A204.1 (cell line): ENCODE measurements at regions not wholly inside any gene's neighbourhood (a gene's known extent, or its start where the extent isn't known, plus 50 kb on each side); places are given as distances from the start of the nearest gene placed in this dataset.
"Not testable (repeated sequence)": the region's sequence is repeated elsewhere in the genome, so short reads cannot be mapped to it uniquely, and the experiment has no call there.

ENCODE experiments used
- FAIRE-seq: peaks from 2 replicates; lab custom pipeline; 2012; peaks lifted over from hg19 to GRCh38; lab: Jason Lieb, UNC

DNA sequence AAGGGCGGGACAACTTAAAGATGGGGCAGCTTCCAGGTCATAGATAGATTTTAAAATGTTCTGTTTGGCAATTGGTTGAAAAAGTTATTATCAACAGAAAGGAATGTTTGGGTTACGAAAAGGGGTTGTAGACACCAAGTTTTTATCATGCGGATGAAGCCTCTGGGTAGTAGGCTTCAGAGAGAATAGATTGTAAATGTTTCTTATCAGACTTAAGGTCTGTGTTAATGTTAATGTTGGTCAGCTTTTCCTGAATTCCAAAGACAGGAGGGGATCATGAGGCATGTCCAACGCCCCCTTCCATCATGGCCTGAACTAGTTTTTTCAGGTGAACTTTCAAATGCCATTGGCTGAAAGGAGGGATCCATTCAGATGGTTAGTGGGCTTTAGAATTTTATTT lies 84.2 kb upstream of the KIF5B start:
- no peak for FAIRE-seq

DNA sequence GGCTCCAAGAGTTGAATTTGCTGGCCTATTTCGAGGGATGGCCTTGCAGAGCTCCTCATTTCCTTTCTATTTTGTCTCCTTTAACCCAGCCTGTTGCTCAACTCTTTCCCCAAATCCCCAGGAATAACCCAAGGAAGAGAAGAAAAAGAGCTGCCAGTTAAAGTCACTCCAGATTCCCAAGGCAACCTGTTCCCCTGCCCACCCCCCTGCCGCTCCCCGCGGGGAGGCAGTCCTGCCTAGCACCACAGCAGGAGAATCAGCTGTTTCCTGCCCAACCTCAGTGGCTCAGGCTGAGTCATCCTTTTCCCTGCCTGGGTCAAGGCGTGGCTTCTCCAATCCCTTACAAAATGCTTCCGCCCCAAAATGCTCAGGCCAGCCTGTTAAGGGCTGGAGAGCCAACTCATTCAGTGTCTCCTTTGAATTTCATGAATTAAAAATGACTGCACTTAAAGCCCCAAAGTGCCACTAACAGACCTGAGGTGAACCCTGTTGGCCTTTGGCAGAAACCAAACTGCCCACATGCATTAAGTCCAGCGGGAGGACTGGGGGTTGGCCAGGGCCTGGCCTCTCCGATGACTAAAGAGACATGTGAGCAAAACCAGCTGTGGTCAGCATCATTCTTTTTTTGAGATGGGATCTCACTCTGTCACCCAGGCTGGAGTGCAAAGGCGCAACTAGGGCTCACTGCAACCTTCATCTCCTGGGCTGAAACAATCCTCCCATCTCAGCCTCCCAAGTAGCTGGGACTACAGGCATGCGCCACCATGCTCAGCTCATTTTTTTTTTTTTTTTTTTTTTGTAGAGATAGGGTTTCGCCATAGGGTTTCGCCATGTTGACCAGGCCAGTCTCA lies 83.2 kb upstream of the KIF5B start:
- no peak for FAIRE-seq

GRCh38 chr10:32136927-32137326 lies 80.7 kb upstream of the KIF5B start:
- FAIRE-seq = not testable (repeated sequence)

DNA sequence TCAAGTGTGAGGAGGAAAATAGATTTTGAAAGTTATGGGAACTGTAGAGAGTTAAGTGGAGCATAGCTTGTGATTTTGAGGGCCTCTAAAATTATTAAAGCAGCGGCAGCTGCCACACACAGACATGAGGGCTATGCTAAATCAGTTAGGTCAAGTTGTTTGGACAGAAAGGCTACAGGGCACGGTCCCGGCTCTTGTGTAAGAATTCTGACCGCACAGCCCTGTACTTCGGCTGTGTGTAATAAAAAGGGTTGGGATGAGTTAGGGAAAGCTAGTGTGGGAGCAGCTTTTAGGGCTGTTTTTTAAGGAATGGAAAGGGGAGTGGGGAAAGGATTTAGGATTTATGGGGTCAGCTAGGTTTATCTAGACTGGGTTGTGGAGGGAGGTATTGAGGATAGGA lies 79.6 kb upstream of the KIF5B start:
- FAIRE-seq = not testable (repeated sequence)

DNA sequence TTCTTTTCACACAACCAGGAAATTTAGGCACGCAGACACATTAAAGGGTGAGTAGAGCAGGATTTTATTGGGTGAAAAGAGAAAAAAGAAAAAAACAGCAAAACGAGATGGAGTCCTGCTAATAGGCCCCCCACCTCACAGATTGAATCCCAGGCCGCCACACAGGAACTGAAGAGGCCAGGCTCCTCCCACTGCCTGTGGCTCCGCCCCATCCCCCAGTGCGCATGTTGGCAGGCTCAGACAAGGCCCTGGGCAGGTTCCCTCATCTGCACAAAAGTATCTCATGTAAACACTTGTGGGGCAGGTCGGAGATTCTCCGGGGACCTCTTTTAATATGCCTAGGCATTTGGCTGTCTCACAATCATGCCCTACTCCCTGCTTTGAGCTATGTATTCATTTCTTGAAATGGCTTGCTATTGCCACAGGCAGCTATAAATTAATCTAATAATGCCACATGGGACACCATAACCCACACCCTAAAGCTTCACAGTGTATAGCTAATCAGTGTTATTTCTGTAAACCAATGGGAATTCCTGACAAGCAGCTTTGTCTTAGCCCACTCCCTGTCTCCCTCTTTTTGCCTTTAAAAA lies 76.2 kb upstream of the KIF5B start:
- FAIRE-seq = no peak

GRCh38 chr10:32131388-32131787 lies 75.2 kb upstream of the KIF5B start:
- FAIRE-seq = no peak

DNA sequence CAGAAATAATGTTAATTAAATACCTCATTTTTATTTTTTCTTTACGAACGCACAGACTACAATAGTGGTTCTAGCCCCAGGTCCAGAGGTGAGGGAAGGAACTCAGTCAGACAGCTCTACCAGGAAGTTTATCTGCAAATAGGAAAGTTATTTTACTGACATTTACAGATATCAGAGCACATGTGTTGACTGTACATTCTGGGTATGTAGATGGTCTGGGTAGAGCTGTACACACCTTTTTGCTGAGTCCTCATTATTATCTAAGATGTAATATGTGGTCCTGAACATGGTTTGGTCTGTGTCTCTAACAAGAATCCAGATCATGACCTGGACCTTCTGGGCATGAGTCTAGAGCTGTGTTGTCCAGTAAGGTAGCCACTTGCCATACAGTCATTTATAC lies 74.6 kb upstream of the KIF5B start:
- no peak for FAIRE-seq

GRCh38 chr10:32125023-32125422 lies 68.8 kb upstream of the KIF5B start:
- FAIRE-seq = no peak

- no peak for FAIRE-seq
Measured at GRCh38 chr10:32123021-32123420, 66.8 kb upstream of the KIF5B start.

GRCh38 chr10:32121648-32122047 lies 65.4 kb upstream of the KIF5B start:
- FAIRE-seq = no peak

DNA sequence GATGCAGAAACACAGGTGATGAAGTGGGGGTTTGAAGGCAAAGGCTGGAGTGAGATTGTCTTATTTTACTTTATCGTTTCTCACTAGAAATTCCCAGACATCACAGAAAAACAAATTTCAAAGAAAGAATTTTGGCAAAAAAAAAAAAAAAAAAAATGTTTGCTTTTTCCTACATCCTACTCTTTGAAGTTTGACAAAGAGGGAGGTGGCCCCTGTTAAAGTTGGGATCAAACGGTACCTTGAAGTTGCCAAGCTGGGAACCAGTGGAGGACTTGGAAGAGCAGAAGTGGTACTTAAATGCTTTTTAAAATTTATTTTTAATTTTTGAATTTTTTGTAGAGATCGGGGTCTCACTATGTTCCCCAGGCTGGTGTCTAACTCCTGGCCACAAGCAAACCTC lies 63.9 kb upstream of the KIF5B start:
- FAIRE-seq = no peak

GRCh38 chr10:32114508-32114907 lies 58.3 kb upstream of the KIF5B start:
- no peak for FAIRE-seq

DNA sequence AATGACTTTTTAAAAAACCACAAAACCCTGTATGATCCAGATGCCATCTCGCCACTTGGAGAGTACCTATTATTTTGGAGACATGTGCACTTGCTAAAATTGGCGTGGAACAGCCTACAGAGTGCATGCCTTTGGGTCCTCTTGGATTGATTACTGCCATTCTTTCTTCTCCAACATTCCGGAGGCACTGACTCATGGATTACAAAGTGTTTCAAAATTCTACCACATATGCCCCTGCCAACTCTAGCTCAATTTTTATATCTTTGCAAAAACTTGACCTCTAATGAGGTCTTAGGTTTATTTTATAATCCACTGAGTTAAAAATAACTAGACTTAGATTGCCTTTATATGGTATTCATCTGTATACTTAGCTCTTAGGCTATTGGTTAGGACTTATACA lies 55.8 kb upstream of the KIF5B start:
- no peak for FAIRE-seq

- no peak for FAIRE-seq
Measured at GRCh38 chr10:32111585-32111984, 55.4 kb upstream of the KIF5B start.

DNA sequence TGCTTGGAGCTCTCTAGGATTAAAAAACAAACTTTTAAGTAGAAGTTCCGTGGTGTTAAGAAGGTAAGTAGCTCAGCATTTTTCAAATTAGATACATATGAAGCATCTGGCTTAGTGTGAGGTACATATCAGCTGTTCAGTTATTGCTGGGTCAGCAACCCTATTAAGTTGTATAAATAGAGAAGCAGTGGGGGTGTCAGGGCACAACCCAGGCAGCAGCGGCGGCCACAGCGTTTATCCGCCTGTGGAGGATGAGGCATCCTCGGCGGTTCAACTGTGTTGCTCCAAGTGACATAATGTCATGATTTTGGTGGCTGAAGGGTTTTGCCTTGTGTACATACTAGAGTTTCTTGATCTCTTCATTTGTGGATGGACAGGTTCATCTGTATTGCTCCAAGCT lies 54.6 kb upstream of the KIF5B start:
- FAIRE-seq = no peak

DNA sequence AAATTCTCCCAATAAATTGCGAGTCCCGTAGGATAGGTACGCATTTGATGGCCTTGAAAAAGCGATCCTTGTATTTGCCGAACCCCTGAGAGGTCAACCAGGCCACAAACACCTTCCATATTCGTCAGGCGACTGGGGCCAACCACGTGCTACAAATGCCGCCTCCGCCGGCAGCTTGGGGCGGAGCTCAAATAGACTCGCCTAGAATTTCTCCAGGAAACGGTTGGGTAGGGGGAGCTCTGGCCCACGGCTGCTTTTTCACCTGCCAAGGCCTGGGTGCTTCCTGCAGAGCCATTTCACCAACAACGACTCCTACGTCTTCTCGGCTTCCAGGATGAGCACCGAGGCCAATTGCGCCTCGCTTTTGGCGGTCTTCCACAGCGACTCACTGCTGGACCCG lies 53.4 kb upstream of the KIF5B start:
- FAIRE-seq = no peak
